HuH-7.5 (cell line): ENCODE measurements at regions not wholly inside any gene's neighbourhood (a gene's known extent, or its start where the extent isn't known, plus 50 kb on each side); places are given as distances from the start of the nearest gene placed in this dataset.

ENCODE experiments used
- DNase-seq: peaks from one replicate; pipeline ENCODE4 v3.0.0; 2011; ENCODE audit warnings: low spot score

DNA sequence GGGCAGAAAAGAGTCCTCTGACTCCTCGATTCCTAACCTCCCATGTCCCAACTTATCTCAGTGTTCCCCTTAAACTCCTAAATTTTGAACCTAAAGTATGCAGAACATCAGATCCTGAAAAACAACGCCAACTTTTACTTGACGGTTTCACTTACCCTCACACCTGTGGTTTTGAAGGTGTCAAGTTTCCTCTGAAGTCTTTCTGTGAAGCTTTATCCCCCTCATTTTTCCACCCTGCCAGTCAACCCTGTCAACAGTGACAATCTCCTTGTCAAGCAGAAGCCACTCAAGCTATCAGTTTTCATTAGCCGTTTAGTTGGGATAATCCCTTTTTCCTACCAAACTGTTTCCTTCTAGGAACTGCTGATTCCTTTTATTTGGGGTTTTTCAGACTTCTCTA lies 245.4 kb upstream of the PREP start:
- no peak for DNase-seq

DNA sequence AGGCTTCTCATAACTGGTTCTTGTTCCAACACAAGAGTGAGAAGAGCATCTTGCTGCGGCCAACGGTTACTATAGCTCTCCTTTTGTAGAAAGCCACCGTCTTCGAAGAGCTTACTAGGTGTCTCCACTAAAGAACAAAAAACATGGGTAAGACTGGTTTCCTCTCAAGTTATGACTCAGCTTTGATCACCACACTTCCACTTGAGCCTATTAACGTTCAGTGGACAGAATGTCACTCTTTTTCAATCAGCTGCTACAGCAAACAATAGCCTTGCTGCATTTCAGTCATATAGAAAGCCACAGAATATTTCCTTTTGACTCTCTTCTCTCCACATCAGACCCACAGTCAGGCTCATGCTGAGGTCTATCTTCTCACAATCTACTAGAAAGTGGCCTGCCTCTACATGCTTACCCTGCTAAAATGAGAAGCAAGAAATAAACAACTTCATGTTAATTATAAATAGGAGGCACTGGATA lies 243.5 kb upstream of the PREP start:
- DNase-seq: no peak

DNA sequence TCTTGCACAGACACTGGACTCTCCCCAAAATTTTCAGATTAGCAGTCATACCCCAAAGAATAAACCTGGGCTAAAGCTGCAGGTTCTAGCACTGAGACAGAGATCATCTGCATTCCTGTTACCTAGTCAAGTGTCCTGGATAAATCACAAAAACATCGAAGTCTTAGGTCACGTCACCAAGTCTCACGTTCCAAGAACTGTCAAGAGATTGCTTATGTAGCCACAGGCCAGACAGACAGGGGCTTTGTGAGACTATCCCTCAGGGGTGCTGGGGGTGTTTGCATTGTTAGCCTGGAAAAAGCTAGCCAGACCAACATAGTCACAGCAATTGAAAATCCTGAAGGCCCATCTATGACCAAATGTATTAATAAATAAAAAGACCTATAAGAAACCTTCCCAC lies 243.1 kb upstream of the PREP start:
- no peak for DNase-seq

DNA sequence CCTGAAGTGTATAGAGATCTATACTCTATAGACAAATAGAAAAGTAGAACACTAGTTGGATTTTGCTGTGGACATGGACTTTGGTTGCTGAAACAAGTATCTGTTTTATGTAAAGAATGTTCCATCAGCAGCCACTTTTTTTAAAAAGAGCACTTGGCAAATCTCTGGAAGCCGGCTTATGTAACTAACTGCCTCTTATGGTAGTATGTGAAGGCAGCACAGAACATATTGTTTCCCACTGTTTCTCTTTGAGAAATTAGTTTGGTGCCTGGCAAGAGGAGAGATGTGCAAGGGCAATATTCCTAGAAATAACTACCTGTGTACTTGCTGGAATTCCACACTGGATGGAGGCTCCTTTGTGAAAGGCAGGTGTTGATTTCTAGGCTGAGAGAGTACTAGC lies 242.3 kb upstream of the PREP start:
- no peak for DNase-seq

DNA sequence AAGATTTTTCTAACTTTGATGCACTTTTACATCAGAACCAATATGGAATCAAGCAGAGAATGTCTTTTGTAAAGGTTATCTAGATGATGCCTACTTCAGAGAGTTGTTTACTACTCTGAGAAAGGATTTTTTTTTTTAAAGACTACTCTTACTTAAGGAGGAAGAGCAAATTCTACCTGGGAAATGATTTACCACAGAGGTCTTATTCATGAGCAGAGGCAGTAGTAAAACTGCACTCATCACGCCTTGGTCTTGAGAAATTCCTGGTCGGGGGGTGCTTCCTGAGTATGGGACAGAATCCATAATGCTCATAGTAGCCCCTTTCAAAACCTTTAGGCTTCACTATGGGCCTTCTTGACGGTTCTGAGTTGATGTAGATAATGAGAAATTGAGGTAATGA lies 241.8 kb upstream of the PREP start:
- DNase-seq: no peak

DNA sequence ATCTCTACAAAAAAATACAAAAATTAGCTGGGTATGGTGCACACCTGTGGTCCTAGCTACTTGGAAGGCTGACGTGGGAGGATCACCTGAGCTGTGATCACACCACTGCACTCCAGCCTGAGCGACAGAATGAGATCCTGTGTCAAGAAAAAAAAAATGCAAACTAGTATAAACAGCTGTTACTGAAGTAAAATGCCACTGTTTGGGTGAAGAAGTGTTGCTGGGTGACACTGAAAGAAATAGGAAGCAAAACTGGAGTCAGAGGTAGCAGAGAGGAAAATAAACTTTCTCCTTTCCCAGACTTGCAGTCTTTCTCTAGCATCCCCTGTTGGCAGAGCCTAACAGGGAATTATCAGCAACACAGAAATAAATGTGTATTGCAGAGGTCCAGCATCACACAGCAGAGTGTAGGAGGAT lies 241.2 kb upstream of the PREP start:
- no peak for DNase-seq

DNA sequence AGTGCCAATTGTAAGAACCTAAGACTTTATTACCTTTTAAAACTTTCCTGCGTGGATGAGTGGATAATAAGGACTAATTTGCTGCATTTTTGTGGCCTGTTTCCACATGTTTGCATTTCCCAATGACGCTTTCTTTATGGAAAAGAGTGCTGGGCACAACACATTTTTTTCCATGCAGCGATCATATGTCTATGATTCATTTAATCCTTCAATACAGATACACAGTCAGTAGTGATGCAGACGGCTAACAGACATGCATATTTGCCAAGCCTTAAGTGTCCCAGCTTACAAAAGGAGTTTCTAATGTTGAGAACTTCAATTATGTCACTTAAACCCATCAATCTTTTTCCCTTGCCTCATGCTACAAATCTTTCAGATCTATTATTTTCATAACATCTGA lies 239.8 kb upstream of the PREP start:
- no peak for DNase-seq

DNA sequence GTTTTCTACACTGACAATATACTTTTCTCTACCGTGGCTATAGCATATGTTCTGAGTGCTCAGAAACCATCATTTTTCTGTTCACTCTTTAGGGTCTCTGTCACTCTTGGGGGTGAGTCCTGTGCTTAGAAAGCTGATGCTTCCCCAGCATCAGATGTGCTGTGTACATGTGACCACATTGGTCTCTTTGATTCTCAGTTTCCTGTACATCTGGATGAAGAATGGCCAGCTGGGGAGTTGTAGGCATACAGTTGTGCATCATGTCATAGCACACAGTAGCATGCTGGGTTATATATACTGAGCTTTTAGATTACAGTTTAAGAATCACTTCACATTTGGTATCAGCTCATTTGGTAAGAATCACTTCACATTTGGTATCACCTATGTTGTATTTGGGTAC lies 238.6 kb upstream of the PREP start:
- DNase-seq: no peak

DNA sequence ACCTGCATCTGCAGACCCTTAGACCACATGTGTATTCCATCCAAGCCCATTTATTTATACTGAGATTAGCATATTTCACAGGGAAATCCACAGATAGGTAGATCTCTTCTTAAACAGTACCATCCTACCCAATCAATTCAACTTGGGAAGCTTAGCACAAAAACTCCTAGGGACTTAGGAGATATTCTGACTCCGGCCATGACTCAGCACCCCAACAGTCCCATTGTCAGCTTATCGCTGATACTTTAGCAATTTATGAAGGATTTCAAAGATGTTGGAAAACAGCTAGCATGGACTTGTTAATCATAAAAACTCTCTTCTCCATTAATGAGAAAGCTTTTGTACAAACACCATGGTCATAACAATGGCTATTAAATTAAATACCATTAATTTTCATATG lies 236.2 kb upstream of the PREP start:
- no peak for DNase-seq

DNA sequence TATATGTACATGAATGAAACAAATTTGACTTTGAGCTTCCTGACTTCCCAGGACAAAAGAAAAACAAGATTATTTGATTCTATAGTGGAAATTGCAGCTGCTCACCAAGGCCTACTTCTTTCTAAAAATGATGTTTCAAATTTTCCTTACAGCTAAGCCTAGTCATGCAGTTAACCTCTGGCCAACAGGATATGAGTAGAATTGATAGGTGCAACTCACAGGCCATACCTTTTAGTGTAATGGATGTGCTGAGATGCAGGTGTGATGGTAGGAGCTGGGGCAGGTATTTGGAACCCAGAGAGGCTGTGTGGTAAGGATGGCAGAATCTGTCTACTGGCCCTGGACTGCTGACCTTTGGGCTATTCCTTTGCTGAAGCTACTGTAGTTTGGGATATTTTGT lies 230.9 kb upstream of the PREP start:
- DNase-seq: no peak

DNA sequence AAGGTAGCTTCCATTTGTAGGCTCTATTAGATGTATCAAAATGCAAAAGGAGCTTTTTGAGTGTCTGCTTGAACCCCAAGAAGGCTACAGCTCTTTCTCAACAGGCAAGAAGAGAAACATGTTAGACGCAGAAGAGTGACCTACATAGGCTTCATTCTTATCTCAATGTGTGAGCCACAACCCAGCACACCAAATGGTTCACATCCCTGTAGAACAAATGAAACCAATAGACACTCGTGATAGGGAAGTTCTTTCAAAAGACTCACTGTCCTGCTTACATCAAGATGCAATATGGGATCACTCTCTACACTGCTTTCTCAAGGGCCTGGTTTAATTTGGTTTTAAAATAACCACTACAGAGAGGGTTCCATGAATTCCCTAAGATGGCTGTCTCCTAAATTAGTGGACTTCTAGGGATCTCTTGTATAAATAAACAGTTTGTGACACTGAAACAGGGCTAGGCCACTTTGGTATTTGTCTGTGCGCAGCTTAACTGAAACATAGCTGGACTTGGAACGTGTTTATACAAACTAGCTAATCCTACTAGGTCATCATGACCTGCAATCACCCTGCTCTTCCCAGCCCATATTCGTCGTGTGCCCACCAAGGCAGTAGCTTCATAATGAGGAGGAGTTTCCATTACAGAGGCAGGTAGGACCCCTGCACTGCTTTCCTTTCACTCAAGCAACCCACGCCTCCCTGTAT lies 225.4 kb upstream of the PREP start:
- DNase-seq: no peak

DNA sequence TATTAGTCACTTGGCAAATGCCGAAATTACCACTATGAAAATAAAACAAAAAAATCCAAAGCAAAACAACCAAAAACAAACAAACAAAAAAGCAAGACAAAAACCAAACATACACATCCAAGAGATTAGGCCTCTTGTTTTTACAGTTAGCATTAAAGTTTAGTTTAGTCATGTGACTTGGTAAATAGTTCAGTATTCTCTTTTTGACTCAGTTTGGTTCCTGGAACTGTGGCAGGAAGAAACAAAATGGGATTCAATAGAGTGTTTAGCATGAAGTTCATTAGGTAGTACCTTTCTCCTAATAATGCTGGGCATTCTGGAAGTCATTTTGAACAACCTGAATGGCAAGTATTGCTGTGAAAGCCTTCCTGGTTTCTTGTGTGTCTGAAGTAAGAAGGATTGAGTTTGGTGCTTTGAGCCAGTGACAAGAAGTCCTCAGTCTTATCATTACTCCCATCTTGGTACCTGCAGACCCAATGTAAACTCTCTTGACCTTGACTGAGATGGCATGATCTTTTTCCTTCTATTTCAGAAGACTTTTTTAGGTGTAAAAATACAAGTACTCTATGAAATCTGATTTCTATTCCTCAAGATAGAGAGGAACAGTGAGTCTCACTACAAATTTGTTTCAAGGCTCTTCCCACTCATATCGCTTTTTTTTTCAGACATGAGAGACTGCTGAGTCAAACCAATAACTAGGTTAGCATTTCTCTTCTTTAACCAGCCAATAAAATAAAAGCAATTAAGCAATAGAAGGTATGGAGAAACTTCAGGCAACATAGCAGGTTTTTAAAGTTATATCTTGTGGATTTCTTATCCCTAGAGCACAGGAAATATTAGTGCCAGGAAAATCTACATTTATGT lies 223.6 kb upstream of the PREP start:
- no peak for DNase-seq

DNA sequence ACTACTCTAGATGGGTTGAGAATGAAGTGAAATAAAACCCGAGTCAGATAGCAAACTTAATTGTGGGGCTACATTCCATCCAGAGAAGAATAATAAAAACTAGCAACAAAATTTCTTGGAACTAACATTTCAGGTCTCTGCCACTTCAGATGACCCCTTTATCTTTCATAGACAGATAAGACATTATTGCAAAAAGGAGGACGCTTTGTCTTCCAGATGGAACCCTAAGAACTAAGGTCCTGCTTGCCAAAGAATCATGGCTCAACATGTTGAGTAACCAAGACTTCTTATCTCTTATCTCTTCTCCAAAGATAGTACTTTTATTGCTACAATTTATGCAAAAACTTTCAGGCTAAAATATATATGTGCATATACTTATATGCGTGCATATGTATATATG lies 221.1 kb upstream of the PREP start:
- no peak for DNase-seq

DNA sequence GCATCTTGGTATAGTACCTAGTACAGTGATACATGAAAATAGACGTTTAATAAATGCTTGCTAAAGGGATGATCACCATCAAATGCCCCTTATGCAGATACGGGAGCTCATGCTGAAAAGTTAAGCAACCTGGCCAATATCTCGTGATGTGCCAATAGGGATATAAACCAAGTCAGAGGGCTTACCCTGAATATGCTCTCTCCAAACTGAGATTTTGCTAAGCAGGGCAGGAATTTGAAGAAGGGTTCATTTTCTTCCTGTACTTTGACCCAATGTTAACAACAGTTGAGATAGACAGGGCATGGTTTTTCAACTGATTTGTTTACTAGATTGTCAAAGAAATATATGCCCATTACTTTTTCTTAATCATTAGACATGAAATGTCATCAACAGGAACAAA lies 219.3 kb upstream of the PREP start:
- DNase-seq: no peak

DNA sequence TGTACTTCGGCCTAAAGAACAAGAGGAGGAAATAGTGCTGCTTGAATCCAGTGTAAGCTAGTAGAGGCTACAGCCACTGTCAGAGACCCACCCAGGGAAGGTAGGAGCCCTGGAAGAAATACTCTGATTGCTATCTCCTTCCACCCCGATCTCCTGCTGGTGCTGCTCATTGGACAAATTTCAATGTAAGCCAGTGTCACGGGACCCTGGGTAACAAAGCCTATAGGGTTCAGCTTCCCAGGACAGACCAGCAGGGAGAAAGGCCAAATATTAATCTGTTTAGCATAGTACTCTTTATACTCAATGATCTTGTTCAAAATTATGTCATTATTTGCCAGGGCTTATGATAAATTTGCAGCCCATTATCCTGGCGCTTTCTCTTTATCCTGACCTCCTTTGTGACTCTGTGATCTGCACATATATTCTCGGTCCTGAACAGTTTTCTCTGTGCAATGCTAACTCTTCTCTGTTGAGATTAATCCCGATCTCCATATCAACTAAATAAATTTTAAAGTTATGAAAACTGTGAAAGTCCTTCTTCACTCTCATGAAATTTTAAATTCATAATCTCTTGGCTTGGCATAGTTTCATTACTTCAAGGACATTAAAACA lies 218.8 kb upstream of the PREP start:
- no peak for DNase-seq

DNA sequence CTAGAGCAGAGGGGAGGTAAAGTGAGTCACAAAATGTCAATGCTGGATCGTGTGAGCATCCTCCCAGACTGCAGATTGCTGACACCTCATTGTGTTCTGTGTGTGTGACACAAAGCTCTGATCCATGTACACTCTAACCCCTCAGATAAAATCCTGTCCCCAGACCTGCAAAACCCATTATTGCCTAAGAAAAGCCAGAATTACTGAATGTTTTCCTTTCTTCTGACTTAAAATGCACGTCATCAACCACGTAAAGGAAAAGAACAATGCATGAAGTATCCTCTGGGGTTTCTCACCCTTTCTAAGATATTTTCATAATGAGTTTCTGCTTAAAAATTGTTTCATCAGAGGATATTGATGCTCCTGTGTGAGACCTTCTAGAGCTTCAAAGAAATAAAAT lies 218.0 kb upstream of the PREP start:
- no peak for DNase-seq

DNA sequence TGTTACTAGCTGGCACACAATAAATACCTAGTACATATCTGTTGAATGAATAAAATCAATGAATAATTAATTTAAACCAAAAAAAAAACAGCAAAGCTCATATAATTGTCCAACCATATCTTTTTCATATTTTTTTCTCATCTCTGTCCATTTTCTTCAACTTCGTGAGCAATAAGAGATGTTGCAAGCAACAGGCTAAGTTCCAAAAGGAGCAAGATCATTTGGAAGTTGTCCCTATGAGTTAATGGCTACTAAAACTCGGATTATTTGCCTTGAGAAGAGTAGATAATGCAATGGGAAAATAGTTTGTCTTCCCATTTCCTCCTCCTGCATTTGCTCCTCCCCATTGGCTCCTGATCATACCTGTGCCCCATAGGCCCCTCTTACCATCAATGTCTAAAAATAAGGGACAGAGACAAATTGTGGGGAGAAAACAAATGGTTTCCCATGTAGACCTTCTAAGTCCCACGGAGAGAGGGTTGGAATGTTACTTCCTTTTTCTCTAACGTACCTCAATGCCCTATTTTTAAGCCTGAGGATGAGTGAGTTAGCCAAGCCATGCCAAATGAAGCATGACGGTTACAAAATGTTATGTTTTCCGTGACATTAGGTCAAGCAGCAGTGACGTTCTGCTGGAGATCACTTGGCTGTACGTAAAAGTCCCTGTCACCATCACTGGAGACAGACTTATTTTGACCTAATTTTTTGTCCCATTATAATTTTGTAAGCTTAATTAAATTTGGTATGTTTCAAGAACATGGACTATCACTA lies 217.3 kb upstream of the PREP start:
- DNase-seq: no peak

DNA sequence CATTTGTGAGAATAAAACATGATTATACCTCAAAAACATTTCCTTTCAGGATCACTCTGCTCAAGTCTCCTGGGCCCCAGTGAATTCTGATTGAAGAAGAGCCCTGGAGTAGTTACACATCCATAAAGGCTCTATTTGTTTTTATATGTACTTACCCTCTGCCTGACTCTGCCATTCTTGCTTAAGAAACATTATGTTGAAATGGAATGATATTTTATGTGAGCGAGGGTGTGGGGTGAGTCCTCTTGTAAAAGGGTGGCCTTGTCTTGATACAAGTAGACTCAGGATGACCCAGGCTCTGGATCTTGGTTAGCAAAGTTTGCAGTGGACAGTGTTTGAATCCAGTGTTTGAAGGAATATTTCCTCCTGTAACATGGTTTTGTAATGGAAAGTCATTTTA lies 215.4 kb upstream of the PREP start:
- DNase-seq: no peak

DNA sequence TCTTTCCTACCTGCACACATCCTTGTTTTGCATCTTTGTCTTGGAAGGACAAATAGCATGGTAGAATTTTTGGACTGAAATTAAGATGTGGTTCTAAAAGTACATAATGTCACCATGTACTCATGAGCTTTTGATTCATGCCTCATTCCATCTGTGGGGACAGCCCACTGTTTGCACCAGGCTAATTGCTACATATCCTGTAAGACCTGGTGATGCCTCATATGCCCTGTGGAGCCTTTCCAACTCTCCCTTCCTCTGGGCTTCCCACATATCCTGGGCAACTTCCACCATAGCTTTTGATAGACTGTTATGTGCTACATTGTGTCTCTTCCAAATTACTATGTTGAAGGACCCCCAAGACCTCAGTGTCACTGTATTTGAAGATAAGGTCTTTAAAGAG lies 213.6 kb upstream of the PREP start:
- no peak for DNase-seq

DNA sequence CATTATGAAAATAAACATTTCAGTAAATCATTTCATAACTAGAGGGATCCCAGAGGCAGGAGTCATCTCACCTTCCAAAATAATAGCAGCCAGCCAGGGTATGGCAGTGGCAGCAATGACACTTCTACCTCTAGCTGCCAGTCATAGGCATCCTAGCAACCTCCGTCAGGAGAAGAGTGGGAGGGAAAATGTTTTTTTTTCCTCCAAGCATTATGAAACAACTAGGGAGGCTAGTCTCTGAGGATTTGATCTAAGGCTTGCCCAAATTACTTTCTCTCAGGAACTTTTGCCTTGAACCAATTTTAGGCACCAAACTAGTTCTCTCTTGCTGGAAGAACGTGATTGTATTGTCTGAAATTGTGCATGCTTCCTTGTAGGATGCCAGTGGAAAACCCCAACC lies 208.7 kb upstream of the PREP start:
- no peak for DNase-seq

DNA sequence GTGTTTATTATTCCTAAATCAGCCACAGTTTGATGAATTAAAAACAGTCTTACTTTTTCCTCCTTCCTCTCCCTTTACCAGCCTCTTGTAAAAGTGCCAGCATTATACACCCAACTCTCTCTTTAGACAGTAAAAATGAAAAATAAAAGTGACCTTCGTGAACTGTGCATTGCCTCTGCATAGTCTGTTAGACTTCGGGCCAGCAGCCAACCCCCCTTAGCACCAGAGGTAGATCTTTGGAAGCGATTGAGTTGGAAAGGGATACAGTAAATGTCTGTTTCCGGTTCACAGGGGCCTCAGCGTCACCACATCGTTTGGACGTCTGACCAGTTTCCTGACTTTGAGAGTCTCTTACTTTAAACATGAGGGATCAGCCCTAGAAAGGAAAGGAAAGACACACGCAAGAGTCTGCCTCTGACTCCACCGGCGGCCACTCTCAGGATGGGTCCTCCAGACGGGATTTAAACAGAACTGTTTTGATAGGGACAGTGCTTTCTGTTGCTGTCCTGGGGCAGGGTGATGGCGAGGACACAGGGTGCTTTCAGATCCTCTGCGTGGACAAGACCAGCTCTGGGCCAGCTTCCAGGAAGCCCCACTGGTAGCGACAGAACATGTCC lies 206.6 kb upstream of the PREP start:
- no peak for DNase-seq
